NOMO-1 treated with dmso at 0.1 percent for 144 hours (cell line): ENCODE measurements at regions not wholly inside any gene's neighbourhood (a gene's known extent, or its start where the extent isn't known, plus 50 kb on each side); places are given as distances from the start of the nearest gene placed in this dataset.
"Not testable (repeated sequence)": the region's sequence is repeated elsewhere in the genome, so short reads cannot be mapped to it uniquely, and the experiment has no call there.

Source experiments
- DNase-seq: peaks from one replicate; lab custom pipeline; 2025; ENCODE audit not compliant: unreplicated experiment; lab: John Stamatoyannopoulos, UW

DNA sequence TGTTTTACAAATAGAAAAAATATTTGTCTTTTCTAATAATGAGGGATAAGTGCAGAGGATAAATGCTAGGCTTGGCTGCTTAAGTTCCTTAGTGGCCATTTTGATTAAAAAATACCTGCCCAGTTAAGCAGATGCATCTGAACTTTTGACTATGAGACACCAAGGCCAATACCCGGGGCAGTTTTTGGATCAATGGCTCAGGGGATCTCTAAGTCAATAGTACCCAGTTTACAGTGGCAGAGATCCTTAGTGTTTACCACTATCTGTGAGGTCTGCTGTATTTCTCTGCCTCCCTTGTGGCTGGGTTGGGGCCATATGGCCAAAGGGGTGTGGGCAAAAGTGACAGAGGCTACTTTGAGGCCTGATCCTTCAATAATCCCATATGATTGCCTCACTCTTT, 184.5 kb upstream of the MAST4 start:
- no peak for DNase-seq

DNA sequence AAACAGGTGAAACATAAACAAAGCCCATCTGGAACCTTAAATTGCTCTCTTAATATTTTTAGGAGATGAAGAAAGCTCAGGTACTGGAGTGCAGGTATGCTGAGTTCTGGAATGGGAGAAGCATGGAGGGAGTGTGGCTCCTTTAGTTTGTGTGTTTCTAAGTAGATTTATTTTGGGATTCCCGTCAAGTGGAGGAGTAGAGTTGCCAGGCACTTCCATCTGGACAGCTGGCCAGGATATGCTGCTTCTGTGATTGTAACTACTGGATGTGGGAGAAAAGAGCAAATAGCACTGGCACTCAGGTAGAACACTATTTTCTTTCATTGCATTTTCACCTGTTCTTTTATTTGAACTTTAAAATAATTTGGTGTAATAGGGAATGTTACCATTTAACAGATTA, 182.3 kb upstream of the MAST4 start:
- DNase-seq, result no peak

DNA sequence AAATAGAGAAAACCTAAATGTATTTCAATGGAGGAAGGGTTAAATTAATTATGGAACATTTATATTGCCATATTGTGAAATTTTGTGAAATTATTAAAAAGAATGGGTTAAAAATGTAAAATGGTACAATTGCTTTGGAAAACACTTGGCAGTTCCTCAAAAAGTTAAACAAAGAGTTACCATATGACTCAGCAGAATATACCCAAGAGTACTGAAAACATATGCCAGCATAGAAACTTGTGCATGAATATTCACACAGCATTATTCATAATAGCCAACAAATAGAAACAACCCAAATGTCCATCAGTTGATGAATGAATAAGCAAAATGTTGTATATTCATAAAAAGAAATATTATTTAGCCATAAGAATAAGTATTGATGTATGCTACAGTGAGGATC, 181.0 kb upstream of the MAST4 start:
- DNase-seq, result no peak

DNA sequence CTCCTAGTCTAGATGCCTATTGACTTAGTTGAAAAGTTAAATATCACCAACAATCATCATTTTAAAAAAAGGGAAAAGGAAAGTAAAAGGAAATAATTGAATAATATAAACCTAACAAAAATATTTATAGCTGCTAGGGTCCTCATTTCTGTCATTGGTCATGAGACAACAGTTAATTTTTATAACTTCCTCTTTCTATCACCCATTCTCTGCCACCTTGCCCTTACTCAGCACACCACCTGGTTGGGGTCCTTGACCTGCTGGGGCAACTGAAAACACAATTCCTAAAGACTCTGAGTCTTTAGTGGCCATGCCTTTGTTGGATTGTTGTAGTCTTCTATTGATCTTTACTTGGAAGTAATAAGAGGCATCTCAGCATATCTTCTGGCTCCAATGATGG, 179.5 kb upstream of the MAST4 start:
- DNase-seq, result no peak

DNA sequence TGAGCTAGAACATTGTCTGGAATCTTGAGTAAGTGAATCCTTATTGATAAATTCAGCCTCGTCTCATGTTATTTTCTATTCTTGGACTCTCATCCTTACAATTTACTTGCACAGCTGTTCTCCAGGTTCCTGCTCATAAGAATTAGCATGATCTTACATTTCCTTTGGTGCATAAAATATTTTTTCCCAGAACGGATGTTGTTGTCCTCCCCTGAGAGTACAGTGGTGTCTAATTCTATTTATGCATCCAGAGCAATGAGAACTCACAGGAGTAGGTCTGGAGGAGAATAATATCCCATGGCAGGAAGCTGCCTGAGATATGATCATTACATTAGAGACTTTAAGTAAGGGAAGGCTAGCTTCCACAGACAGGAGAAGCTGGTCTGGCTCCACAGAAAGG, 178.4 kb upstream of the MAST4 start:
- no peak for DNase-seq

DNA sequence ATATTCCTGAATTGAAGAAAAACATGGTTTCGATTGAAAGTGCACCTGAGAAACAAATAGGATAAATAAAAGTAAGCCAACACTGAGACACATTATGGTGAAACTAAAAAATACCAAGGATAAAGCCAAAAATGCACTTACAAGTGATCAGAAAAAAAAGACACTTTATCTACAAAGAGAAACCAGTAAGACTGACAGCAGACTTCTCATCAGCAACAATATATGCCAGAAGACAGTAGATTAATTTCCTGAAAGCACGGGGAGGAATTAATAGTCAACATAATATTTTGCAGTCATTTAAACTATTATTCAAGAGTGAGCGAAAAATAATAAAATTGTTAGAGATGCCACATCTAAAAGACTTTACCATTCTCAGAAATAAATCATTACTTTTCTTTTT, 172.7 kb upstream of the MAST4 start:
- no peak for DNase-seq

DNA sequence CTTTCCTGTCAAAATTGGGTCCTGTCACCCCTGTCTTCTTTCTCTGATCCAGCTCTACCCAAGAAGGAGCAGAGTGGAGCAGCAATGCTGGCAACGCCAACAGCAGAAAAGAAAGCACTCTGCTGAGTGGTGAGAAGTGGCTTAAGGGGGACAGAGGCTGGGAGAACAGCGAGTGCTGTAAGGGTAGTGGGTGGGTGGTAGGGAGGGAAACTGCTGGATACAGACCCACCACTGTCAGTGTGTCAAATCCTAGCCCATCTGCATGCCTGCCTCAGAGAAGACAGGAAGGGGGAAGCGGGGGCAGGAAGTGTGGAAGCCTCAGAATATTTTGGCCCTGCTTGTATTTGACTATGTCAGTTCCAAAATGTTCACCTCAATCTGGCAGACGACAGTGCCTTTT, 170.4 kb upstream of the MAST4 start:
- DNase-seq, result no peak

DNA sequence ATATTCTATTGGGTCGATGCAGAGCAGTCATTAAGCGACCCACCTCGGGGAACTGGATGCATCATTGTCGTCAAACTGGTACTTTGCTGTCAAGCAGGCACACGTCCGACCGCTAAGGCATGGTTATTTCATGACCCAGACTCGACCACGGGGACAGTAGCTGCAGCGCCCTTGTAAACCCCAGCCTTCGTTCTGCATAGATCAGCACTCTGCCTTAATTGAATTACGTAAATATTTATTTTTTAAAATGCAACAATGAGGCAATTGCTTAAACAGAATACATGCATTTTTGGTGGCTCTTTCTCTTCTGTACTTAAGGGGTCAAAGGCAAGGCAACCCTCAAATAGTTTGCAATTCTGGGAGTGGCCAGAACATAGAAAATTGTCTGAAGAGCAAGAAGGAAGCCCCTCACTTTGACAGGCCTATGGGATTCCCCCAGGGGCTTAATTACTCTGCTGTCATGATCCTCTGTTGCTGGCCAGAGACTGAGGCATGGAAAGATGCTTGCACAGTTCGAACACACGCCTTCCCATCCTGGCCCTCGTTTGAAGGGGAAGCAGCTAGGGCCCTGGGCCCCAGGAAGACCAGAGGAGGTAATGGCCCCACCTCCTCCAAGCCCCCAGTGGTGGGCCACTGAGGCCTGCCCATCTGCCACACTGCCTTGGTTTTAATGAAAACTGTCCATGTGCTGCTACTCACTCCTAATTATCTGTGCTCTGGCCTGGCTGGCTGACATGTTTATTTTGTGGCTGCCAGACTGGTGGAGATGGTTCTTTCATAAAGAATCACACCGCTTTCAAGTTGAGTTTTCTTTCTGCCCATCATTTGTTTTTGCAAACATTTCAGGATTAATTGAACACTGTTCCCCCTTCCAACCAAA, 169.7 kb upstream of the MAST4 start:
- DNase-seq, result no peak

DNA sequence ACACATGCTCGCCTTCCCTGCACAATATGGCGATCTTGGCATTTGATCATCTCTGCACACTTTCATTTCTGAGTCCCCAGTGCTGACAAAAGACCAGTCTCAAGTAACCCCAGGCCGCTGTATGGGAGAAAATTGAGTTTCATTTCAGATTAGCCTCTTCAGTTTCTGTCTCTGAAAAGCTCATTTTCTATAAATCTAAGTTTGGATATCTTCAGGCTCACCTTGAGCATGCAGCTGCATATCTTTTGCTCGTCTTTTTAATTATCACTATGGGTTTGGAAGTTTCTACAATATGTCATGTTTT, 169.1 kb upstream of the MAST4 start:
- no peak for DNase-seq

DNA sequence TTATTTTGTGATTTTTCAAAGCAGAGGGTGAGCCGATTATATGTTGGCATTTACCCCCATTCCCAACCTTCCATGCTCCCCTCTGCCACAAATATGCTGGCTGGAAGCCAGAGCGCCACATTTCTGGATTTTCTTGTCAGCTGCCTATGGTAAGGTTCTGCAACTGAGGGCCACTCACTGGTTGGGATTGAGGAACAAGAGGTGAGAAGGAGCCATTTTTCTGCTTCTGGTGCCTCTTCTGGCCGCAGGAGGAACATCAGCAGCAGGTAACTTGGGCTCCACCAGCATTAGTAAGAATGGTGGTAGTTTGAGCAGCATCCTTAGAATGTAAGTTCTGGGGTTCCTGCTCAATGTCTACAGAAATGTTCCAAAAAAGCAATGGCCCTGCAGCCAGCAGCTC, 159.5 kb upstream of the MAST4 start:
- DNase-seq, result no peak

DNA sequence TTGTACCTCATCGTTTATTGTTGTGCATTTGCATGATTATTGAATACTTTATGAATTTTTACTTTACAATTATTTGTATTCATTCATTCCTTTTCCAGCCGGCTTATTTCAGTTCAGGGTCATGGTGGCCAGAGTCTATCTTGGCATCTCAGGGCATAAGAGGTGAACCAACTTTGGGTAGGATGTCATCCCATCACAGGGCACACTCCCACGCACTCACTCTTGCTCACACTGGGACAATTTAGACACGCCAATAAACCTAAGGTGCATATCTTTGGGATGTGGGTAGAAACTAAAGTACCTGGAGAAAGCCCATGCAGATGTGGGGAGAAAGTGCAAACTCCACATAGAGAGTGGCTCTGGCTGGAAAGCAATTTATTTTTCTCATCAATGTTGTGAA, 158.1 kb upstream of the MAST4 start:
- no peak for DNase-seq

DNA sequence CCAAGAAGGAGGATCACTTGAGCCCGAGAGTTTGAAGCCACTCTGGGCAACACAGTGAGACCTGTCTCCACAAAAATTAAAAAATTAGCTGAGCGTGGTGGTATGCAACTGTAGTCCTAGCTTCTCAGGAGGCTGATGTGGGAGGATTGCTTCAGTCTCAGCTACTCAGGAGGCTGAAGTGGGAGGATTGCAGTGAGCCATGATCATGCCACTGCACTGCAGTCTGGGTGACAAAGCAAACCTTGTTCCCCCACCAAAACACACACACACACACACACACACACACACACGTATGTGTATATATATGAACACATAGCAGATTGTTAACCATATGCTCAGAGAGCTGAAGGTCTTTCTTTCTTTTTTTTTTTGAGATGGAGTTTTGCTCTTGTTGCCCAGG, 157.5 kb upstream of the MAST4 start:
- no peak for DNase-seq

DNA sequence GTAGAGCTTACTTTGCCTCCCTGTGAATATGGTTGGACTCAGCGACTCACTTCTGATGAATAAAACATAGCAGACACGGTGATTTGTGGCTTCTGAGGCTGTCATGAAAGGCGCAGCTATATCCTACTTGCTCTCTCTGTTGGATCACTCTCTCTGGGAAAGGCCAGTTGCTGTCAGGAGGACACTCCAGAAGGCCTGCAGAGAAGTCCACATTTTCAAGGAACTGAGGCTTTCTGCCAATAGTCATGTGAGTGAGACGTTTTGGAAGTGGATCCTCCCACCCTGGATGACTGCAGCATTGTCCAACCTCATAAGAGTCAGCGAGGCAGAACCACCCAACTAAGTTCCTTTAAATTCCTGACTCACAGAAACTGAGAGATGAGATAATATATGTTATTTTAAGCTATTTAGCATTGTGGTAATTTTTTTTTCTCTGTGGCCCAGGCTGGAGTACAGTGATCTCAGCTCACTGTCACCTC, 156.0 kb upstream of the MAST4 start:
- no peak for DNase-seq

DNA sequence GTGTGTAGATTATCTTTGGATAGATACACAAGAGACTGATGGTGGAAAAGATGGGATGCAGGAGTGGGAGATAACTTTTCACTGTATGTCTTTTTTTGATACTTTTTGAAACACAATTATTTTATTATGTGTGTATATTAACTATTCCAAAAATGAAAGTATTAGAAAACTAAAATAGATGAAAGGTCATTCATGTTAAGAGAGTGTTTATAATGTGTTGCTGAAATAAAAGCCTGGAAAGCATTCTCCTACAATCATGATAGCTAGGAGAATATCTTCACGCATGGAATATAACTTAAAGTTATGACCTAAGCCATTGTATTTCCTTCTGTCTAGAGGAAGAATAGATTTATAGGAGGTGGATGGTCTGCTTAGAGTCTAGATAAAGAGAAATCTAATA, 154.8 kb upstream of the MAST4 start:
- no peak for DNase-seq

DNA sequence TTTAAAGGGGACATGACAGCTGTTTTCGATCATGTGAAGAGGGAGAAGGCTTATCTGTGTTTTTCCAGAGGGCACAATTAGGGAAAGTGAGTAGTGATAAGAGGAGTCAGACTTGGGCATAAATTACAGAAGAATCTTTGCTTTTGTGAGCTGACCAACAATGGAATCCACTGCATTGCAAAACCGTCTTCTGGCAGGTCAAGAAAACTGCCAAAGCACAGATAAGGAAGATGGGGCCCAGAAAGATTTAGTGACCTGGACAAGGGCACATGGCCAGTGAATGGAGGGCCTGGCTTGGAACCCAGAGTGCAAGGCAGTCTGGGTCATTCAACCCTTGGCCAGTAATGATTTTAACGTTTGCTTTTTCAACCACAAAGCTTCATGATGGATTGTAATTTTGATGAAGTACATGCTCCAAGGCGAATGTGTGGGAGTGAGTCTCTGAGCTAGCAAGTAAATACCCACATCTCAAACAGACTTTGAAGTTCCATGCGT, 153.2 kb upstream of the MAST4 start:
- DNase-seq, result no peak

DNA sequence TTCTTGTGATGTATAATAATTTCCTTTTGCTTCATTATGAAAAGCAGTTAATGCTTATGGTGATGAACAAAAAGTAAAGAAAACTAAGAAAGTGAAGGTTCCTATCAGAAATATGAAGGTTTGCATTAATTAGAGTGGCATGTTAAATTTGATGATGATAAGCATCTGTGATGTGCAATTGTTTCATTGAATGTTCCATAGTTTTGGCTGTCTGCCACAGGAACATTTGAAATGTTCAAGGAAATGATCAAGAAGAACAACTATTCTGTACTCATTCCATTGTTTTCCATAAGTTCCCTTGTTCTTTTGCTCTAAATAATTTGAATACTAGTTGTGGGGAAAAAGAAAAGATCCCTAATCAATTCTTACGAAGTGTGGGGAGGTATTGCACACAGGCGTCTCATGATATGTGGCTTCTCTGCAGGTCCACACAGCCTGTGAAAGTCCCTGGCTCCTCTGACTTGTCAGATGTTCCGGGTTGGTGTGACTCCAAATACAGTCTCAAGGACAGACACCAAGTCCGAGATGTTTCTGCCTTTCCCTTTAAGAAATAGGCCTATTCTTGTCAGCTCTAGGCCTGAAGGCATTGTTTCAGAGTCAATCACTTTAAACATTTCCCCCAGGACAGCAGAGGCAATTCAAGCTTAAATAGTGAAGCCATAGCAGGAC, 152.6 kb upstream of the MAST4 start:
- DNase-seq, result no peak

DNA sequence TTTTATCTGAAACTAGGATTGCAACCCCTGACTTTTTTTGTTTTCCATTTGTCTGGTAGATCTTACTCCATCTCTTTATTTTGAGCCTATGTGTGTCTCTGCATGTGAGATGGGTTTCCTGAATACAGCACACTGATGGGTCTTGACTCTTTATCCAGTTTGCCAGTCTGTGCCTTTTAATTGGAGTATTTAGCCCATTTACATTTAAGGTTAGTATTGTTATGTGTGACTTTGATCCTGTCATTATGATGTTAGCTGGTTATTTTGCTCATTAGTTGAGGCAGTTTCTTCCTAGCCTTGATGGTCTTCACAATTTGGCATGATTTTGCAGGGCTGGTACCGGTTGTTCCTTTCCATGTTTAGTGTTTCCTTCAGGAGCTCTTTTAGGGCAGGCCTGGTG, 148.1 kb upstream of the MAST4 start:
- DNase-seq, result not testable (repeated sequence)

DNA sequence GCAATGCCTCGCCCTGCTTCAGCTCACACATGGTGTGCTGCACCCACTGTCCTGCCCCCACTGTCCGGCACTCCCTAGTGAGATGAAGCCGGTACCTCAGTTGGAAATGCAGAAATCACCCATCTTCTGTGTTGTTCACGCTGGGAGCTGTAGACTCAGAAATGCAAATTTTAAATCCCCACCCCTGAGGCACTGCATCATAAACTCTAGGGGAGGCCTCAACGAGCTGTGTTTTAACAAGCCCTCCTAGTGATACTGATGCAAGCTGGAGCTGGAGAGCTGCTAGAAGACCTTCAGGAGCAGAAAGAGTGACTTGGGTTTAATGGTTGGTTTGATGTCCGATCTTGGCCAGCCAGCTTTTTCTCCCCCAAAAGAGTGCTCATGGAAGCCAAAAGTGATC, 146.0 kb upstream of the MAST4 start:
- DNase-seq, result no peak

DNA sequence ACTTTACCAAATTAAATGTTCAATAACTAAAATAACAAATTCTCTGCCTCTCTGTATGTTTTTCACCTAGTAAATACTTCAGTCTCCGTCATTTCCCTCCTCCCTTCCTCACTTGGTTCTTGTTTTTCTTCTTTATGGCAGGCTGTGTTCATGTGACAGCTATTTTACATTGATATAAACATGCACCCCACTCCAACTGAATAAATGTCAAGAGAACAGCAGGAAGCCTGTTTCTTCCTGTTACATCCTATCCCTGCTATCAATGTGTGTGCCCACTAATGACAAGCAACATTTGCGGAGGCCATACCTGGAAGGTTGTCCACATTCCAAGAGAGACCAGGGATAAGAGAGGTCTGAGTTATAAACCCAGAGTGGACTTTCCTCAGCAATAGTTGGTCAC, 145.2 kb upstream of the MAST4 start:
- no peak for DNase-seq

DNA sequence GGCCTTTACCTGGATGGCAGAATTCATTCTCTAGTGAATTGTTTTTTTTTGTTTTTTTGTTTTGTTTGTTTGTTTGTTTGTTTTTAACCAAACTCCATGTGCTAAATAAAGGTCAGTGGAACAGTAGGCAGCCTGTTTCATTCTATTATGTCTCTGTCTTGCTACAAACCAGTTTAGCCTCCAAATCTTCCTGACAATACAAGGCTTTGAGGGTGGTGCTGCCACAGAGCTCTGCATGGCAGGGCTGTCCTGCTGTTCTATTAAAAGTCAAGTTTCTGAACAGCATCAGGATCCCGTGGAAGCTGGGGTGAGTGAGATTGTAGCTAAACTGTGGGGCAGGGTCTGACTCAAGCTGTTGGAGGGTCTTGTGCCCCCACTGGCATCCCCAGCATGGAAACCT, 144.1 kb upstream of the MAST4 start:
- DNase-seq, result no peak

DNA sequence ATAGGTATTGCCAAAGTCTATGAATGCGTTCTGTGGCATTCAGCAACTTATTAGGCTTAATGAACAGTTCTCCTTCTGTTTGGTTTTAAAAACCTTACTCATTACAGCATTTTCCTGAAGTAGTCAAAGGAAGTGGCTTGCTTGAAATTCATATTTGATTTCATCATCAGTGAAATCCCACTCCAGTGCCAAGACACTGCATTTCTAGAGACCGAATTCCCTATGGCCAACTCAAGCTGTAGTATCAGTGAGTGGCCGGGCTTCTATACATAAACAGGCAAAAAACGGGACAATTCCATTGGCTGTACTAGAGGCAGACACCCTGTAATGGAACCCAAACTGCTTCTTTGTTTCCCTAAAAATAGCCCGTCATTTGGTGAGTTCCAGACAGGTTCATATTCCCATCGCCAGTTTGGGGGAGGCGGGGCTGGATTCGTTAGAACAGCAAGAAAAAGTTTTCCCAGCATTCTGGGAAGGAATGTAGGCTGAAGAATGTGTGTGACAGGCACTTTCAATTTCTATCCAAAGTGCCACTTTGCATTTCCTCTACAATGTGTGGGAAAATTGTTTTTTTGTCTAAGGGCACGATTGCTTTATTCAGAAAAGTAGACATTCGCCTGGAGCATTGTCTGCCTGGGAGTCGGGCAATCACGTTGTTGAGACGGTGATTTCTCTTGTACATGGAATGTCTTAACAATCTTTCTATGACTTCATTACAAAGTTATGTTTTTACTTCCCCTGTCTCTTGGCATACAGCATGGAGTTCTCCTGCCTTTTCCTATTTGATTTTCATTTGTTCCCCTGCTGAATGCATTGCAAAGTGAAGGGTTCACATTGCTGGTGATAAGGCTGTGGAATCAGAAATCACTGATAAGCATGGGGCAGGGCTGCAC, 141.8 kb upstream of the MAST4 start:
- DNase-seq, result no peak

DNA sequence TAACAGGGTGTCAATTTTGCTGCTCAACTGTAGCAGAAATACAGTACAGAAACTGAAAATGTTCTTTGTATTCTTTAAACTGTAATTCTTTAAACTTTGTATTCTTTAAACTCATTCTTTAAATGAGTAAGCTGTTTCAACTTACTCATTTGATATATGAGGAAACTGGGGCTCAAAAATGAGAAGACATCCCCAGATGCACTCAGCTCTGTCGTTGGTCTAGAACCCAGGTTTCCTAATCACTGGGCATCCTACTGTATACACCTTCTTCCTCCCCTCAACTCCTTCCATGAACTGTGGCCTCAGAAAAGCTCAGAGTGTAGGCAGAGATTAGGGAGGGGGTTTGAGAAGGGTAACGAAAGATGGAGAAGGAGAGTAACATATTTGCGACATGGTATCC, 136.5 kb upstream of the MAST4 start:
- no peak for DNase-seq
